NOMO-1 treated with dmso at 0.1 percent for 144 hours (cell line): ENCODE measurements at regions not wholly inside any gene's neighbourhood (a gene's known extent, or its start where the extent isn't known, plus 50 kb on each side); places are given as distances from the start of the nearest gene placed in this dataset.
"Not testable (repeated sequence)": the region's sequence is repeated elsewhere in the genome, so short reads cannot be mapped to it uniquely, and the experiment has no call there.

Source experiments
- DNase-seq: peaks from one replicate; lab custom pipeline; 2025; ENCODE audit not compliant: unreplicated experiment; lab: John Stamatoyannopoulos, UW

DNA sequence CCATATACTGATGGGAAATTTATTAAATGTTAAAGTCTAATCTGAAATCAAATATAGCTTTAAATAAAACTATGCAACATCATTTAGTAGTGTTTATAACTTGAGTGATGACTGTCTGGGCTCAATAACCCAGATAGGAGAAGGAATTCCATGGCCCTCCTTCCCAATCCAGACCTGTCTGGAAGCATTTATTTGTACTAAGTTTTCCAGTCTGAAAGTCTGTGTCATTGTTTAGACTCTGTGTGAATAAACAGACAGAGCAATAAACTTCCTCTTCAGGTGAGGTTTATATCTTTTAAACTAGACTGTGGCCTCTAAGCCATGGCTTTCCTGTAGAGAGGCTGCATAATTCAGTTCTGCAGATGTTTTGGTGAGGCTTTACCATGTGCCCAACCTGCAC, 176.4 kb downstream of the SOX4 start:
- no peak for DNase-seq

DNA sequence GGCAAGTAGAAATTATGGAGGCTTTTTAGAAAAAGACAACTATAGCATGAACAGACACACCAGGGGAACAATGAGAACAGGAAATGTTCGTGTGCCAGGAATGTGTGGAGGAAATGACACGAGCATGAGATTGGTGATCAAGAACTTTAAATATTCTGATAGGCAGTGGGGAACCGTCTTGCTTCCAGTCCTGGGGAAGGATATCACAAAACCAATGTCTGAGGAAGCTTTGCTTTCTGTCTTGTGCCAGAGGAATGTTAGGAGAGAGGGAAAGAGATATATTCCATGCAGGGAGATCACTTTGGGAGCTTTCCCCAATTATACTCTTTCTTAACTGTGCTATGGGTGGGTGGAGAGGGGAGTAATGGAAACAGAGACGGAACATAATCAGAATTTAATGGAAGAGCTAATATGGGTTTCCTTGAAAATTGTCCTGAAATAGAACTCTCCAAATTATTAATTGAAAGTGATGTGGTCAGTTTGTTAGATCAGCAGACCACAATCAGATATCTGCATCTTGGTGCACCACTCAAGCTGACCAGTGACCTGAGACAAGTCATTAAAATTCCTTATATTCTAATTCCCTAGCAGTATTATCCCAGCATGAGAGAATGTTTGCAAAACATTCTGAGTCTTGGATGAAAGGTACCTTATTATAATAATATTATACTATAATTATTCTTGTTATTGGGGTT, 178.2 kb downstream of the SOX4 start:
- DNase-seq: no peak

DNA sequence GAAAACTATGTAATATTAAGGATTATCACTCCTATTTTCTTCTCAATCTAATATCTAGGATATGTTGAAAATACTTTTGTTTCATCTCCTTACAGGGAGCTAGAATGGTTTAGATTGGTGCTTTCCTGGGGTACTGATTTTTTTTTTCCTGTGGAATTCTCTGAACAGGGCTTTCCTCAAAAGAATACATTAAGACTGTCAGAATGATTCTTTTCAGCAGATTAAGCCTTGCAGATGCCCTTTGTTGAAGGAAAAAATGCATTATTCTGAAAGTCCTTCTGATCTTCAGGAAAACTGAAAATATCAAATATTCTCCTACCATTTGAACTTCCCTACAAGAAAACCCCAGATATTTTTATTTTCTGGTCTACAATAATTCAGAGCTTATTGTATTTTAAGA, 178.9 kb downstream of the SOX4 start:
- DNase-seq: no peak

DNA sequence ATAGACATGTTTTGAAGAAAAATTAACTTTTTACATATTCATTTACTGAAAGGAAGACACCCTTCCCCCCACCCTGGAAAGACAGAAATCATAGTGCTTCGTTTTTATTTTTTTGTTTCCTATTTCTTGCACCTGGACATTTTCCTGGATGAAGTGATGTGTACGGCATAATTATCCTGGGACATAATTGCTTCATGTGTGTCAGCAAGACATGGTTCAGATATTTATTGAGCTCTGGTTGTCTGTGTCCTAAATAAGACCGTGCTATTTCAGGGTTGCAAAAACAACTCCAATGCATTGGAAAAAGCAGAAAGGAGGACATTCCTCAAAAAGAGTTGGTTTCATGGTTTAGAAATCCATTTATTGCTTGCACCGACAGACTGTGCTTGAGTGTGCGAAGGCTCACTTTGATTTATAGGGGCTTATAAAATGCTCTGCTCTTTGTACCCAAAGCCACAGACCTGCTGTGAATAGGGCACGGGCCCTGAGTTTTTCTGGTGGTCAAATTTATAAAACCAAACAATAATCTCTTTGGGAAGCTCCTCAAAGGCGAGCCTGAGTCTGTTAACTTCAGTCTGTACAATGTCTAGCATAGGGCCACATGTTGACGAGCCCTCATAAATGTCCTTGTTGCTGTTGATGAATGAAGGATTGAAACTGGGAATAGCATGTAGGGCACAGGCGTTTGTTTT, 179.5 kb downstream of the SOX4 start:
- no peak for DNase-seq

DNA sequence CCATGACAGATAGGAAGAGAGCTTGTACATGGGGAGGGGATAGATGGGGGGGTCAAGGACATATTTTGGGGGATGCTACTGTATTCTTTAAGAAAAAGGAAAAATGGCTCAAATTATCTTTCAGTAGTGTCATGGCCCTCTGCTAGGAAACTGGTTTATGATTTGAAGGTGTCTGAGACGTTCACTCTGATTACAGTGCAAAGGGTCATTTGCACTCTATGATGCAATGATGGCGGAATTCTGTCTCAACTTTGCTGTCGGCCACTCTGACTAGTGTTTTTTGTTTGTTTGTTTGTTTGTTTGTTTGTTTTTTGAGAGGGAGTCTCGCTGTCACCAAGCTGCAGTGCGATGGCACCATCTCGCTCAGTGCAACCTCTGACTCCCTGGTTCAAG, 180.0 kb downstream of the SOX4 start:
- DNase-seq: no peak

DNA sequence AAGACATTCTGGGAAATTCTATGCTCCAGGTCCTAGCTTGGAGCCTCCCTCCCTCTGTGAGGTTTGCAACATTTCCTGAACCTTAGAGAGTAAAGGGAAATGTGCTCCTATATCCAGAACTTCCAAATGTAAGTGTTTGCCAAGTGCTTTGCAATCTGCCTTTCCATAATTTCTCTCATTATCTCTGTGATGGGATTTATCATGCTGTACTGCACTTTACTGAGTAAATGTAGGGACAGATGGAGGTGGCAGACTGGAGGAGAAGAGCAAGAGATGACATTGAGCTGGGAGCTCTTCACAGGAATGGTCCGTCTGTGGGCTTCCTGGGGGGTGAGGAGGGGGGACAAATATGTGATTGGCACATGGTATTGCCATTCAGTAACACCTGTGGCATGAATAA, 184.3 kb downstream of the SOX4 start:
- no peak for DNase-seq

DNA sequence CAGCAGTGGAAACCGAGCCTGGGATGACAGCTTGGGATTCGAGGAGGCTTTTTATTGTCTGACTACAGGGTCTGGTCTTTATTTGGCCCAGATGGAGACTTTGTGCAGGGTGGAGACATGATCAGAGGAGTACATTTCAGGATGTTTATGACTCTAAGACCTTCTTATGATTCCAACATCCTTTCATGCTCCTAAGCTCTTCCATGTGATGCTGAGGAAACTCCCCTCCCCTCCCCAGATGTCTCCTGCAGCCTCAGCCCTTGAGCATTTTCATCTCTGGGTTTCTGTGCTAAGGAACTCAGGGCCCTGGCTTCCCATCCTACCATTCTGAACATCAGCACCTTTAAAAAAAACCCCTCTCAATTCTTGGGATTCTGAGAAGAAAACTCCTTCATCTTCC, 186.6 kb downstream of the SOX4 start:
- DNase-seq: no peak

DNA sequence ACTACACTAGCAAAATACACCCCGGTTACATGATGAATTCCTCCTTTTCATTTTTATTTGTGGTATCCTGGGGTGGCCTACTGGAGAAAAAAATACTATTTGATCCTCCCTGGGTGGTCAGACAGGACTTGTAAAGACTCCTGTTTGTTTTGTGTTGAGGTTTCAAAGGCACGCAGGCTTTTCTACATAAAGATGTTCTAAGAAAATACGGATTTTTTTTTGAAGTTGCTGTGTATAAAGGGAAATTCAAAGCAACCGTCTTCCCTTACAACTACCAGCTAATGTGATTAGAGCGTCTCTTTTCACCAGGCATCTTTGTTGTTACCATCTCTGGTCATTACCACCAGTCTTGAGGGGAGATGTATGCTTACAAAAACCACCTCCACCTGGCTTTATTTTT, 187.1 kb downstream of the SOX4 start:
- DNase-seq: no peak

DNA sequence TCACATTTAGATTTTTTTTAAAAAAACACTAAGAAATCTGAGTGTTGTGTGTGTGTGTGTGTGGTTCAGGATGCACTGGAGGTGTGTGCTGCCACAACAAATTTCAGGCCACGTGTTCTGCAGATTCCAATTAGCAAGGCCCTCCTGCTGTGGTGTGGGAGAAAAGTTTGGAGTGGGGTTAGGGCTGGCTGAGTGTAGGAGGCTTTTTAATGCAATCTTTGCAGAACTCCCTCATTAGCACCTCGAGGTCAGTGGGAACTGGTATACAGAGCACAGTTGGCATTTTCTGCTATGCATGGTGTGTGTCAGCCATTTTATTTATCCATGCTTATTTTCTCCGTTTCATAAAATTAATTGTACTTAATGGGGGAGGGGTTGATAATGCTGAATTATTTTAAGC, 187.6 kb downstream of the SOX4 start:
- no peak for DNase-seq

DNA sequence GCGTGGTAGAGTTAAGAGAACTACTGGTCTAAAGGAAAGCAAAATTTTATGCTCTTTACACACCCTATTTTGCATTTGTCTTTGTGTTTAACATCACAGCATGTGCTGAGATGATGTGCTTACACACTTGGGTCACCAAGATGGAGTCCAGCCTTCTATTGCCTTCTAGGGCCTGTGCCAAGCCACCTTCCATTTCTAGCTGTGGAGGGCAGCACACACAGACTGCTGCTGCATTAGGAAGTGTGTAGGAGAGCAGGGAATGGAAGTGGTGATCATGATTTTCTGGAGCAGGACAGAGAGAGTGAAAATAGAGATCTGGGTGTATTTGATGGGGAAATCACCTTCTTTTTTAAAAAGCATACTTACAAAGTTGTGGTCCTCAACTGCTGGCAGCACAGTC, 191.6 kb downstream of the SOX4 start:
- no peak for DNase-seq

DNA sequence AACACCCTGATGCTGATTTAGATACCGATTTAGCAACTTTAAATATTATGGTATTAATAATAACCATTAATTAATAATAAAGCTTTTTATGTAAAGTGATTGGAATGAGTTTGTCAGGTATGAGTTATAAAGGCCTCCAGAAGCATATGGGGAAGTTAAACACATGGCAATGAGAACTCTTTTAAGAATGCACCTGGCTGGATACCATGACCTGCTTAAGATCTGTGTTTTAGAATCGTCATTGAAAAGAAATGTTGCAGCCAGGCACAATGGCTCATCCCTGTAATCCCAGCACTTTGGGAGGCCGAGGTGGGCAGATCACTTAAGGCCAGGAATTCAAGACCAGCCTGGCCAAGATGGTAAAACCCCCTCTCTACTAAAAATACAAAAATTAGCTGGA, 197.5 kb downstream of the SOX4 start:
- no peak for DNase-seq

DNA sequence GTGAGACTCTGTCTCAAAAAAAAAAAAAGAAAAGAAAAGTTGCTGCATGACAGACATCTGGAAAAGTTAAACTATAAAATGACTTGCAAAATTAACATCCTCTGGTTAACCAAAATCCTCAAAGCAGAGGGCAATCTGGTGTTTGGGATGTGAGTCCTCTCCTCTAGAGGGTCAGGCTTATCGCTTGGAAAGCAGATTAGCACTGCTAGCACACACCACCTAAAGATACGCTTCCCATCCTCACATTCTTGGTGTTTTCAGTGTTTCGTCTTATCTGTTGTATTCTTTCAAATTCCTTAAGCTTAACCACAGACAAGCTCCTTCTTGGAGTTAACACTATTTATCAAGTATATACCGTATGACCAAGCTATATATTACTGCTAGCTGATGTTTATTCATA, 198.0 kb downstream of the SOX4 start:
- no peak for DNase-seq

DNA sequence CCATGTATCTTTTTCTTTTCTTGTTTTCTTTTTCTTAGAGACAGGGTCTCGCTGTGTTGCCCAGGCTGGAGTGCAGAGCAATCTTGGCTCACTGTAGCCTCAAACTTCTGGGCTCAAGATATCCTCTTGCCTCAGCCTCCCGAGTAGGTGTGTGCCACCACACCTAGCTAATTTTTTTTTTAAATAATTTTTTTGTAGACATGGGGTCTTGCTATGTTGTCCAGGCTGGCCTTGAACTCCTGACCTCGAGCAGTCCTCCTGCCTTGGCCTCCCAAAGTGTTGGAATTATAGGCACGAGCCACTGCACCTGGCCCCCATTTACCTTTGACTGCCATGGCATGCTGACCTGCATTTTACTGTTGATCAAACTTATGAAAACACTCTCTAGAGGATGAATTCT, 198.6 kb downstream of the SOX4 start:
- no peak for DNase-seq

DNA sequence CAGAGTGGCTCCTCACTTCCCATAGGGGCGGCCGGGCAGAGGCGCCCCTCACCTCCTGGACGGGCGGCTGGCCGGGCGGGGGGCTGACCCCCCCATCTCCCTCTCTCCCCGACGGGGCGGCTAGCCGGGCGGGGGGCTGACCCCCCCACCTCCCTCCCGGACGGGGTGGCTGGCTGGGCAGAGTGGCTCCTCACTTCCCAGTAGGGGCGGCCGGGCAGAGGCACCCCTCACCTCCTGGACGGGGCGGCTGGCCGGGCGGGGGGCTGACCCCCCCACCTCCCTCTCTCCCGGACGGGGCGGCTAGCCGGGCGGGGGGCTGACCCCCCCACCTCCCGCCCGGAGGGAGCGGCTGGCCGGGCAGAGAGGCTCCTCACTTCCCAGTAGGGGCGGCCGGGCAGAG, 203.4 kb downstream of the SOX4 start:
- not testable (repeated sequence) for DNase-seq

DNA sequence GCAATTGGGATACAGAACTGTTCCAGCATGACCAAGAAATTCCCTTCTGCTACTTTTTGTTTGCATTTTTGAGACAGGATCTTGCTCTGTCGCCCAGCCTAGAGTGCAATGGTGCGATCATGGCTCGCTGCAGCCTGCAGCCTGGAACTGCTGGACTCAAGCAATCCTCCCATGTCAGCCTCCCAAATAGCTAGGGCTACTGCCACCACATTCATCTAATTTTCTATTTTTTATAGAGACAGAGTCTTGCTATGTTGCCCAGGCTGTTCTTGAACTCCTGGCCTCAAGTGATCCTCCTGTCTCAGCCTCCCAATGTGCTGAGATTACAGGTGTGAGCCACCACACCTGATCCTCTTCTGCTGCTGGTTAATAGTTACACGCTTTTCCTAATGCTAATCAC, 204.9 kb downstream of the SOX4 start:
- DNase-seq: no peak

DNA sequence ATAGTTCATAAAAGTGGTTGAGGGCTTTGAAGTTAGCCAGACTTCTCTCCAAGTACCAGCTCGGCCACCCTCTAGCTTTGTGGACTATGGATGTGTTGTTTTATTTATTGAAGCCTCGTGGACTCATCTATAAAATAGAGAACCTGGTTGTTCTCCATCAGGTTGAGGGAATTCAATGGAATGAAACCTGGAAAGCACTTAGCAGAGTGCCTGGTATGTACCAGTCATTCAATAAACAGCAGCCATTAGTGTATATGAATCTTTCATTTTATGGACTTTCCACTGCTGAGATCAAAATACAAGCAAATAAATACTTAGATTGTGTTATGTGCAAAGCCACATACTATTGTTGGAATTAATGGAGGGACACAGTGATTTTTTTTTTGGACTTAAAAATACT, 206.8 kb downstream of the SOX4 start:
- no peak for DNase-seq

DNA sequence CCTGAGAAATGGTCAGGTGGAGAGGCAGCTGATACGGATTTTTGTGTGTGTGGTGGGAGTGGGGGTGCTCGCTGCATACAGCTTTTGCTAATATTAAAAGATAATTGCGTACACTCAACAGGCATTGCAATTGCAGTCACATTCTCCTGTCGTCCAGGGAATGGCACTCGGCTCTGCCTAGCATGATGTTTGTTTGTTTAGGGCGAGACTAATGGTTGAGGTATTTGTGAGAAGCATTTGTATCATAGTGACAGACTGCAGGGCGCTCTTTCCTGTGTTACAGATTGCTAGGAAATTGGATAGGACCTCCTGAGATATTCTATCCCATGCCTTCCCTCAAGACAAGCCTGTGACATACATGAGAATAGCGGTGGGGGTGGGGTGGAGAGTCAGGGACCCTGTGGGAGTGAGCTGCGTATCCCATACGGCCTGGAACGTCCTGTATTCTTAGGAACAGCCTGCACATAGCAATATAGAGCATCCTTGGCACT, 207.4 kb downstream of the SOX4 start:
- no peak for DNase-seq

DNA sequence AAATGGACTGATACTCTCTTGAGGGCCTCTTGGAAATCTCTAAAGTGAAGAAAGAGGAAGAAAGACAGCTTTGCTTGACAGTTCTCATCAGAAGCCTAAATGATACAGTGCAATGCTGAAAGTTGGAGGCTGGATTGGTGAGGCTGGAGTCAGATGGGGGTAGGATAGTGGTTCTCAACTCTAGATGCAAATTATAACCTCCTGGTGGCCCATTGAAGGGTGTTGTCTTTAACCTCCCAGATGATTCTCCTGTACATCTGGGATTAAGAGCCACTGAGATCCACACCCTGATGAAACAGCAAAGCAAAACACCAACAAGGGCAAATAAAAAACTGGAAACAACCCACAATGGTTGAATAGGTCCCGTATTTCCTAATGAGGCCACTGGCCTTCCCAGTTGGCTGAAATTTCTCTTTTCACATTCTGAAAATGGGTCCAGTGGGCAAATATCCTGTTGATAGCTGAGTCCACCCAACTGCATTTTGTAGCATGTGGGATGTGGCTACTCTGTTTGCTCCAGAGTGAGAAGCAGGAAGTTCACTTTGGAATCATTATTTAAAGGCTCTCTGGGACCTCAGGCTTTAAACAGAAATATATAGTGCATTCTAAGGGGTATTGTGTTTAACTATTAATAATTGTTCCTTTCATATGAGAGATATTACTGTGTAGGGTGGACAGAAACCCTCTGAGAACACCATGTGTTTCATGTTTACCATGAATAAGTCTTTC, 208.1 kb downstream of the SOX4 start:
- DNase-seq: no peak

DNA sequence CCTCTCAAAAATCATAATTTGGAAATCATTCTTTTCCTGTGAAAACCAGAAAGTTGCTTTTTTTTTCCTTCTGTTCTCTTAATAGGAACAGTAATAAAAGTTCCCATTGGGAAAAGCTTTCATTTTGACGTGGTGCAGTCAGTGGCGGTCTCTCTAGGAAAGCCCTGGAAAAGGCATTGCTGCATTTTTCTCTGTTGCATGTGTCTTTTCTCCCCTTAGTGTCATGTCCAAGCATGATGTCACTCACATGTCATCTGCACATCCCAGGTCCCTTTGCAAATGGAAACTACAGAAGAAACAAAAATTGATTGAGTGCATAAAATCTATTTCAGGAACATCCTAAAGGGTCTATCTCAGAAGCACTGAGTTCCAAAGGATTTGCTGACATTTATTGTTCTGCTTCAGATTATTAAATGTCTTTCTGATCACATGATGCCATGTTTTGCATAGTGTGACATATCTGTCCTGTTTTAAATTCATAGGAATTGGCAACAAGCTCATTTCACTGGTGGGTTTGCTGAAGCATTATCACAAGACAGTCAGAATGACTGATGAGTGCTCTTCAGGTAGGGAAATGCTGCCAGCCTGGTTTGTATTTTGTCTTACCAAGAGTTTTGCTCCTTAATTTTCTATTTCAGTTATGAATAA, 208.7 kb downstream of the SOX4 start:
- DNase-seq: no peak

DNA sequence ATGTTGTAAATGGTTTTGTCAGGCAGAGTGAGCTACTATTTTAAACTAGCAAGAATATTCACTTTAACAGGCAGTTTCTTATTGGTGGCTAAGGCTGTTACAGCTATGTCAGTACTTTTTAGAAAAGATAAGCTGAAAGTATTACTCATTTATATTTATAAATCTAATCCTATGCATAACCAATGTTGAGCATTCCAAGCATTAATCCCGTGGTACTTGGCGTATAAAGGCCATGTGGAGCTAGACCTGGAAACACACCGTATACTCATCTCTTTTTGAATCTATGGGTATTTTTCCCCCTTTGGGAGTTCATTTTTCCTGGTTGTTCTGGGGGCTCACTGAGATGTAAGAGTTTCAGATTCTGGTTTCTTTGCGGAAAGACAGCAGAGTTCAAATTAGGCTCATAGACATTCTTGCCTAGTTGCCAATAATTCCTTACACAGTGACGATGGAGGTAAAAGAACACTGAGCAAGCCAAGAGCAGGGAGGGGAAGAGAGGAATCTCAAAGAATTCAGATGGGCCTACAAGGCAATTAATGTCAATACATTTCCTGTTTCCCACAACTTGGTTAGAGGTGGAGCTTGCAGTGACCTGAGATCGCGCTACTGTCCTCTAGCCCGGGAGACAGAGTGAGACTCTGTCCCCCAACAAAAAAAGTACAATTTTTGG, 211.5 kb downstream of the SOX4 start:
- DNase-seq: no peak
